ENCODE measurements at regions not wholly inside any gene's neighbourhood (a gene's known extent, or its start where the extent isn't known, plus 50 kb on each side); places are given as distances from the start of the nearest gene placed in this dataset.
"Not testable (repeated sequence)": the region's sequence is repeated elsewhere in the genome, so short reads cannot be mapped to it uniquely, and the experiment has no call there.

GRCh38 chr4:171007618-171008390, 805.4 kb upstream of the GALNTL6 start:
- no peak for DNase-seq (ENCODE audit: low read depth in 2 of 2)

GRCh38 chr4:171002246-171002645, 811.0 kb upstream of the GALNTL6 start:
- no peak for DNase-seq (ENCODE audit: low read depth in 2 of 2)

GRCh38 chr4:170990989-170991589, 822.1 kb upstream of the GALNTL6 start:
- DNase-seq (ENCODE audit: low read depth in 2 of 2) = no peak

GRCh38 chr4:170988446-170988845, 824.8 kb upstream of the GALNTL6 start:
- DNase-seq (ENCODE audit: low read depth in 2 of 2) = no peak

GRCh38 chr4:170979736-170980135, 833.5 kb upstream of the GALNTL6 start:
- DNase-seq (ENCODE audit: low read depth in 2 of 2) = no peak

- DNase-seq (ENCODE audit: low read depth in 2 of 2) = no peak
Observed at GRCh38 chr4:170978990-170979389, 834.2 kb upstream of the GALNTL6 start.

- no peak for DNase-seq (ENCODE audit: low read depth in 2 of 2)
Observed at GRCh38 chr4:170949084-170949483, 859.3 kb upstream of the AADAT start.

- DNase-seq (ENCODE audit: low read depth in 2 of 2) = no peak
Observed at GRCh38 chr4:170940043-170940724, 850.4 kb upstream of the AADAT start.

- no peak for DNase-seq (ENCODE audit: low read depth in 2 of 2)
Observed at GRCh38 chr4:170938588-170938987, 848.8 kb upstream of the AADAT start.

- no peak for DNase-seq (ENCODE audit: low read depth in 2 of 2)
Observed at GRCh38 chr4:170931321-170931720, 841.6 kb upstream of the AADAT start.

GRCh38 chr4:170888660-170889059, 798.9 kb upstream of the AADAT start:
- no peak for DNase-seq (ENCODE audit: low read depth in 2 of 2)

GRCh38 chr4:170887396-170887795, 797.6 kb upstream of the AADAT start:
- no peak for DNase-seq (ENCODE audit: low read depth in 2 of 2)

GRCh38 chr4:170884969-170885570, 795.3 kb upstream of the AADAT start:
- no peak for DNase-seq (ENCODE audit: low read depth in 2 of 2)

GRCh38 chr4:170881646-170882045, 791.9 kb upstream of the AADAT start:
- DNase-seq (ENCODE audit: low read depth in 2 of 2) = not testable (repeated sequence)

- DNase-seq (ENCODE audit: low read depth in 2 of 2) = no peak
Observed at GRCh38 chr4:170875868-170876267, 786.1 kb upstream of the AADAT start.

GRCh38 chr4:170872794-170873193, 783.0 kb upstream of the AADAT start:
- no peak for DNase-seq (ENCODE audit: low read depth in 2 of 2)

GRCh38 chr4:170868170-170868569, 778.4 kb upstream of the AADAT start:
- no peak for DNase-seq (ENCODE audit: low read depth in 2 of 2)

- no peak for DNase-seq (ENCODE audit: low read depth in 2 of 2)
Observed at GRCh38 chr4:170854097-170854496, 764.3 kb upstream of the AADAT start.

GRCh38 chr4:170853422-170854021, 763.8 kb upstream of the AADAT start:
- peak in 1 of 2 donors; percentile 0 for DNase-seq (ENCODE audit: low read depth in 2 of 2)

GRCh38 chr4:170849969-170850368, 760.2 kb upstream of the AADAT start:
- DNase-seq (ENCODE audit: low read depth in 2 of 2) = no peak

GRCh38 chr4:170827562-170828274, 738.0 kb upstream of the AADAT start:
- no peak for DNase-seq (ENCODE audit: low read depth in 2 of 2)

Data from dermis microvascular lymphatic vessel endothelial cell (primary cell).